Spleen (tissue), 11 donors: ENCODE measurements at regions not wholly inside any gene's neighbourhood (a gene's known extent, or its start where the extent isn't known, plus 50 kb on each side); places are given as distances from the start of the nearest gene placed in this dataset.

Experiments
- DNase-seq: peaks from one replicate; pipeline ENCODE4 v3.0.0-alpha.2; 2020
- H3K27ac ChIP-seq, 8 donors: fragments of 200-600 bp; sonication (generic) in 7 of 8; 1 replicate in 4 of 8; 2 replicates in 4 of 8; pipeline versions ENCODE4 v1.5.0 to v1.8.0; 2016 to 2021; ENCODE audit warnings: inconsistent platforms in 4 of 8, mild to moderate bottlenecking in 4 of 8, moderate library complexity in 1 of 8
- H3K27me3 ChIP-seq, 7 donors: fragments of 200-600 bp; sonication (generic) in 6 of 7; replicated peaks in 1 of 7; 1 replicate in 4 of 7; 2 replicates in 3 of 7; pipeline versions ENCODE4 v1.5.0 to v1.8.0; 2016 to 2021; ENCODE audit warnings: inconsistent platforms in 3 of 7, mild to moderate bottlenecking in 1 of 7
- H3K36me3 ChIP-seq, 6 donors: fragments of 200-600 bp; sonication (generic) in 5 of 6; 1 replicate in 4 of 6; 2 replicates in 2 of 6; pipeline versions ENCODE4 v1.5.0 to v1.8.0; 2016 to 2021; ENCODE audit warnings: inconsistent platforms in 2 of 6
- H3K4me1 ChIP-seq, 6 donors: fragments of 200-600 bp; sonication (generic) in 5 of 6; 1 replicate in 3 of 6; 2 replicates in 3 of 6; pipeline versions ENCODE4 v1.5.0 to v1.8.0; 2016 to 2021; ENCODE audit warnings: inconsistent platforms in 3 of 6
- H3K4me3 ChIP-seq, 8 donors: fragments of 200-600 bp; sonication (generic) in 7 of 8; 1 replicate in 4 of 8; 2 replicates in 4 of 8; pipeline versions ENCODE4 v1.5.0 to v1.8.0; 2016 to 2021; ENCODE audit warnings: inconsistent platforms in 4 of 8, mild to moderate bottlenecking in 4 of 8, moderate library complexity in 2 of 8
- H3K9me3 ChIP-seq, 8 donors: fragments of 200-600 bp; sonication (generic) in 7 of 8; 1 replicate in 4 of 8; 2 replicates in 4 of 8; pipeline versions ENCODE4 v1.5.0 to v1.8.0; 2016 to 2021; ENCODE audit warnings: inconsistent platforms in 4 of 8
- POLR2A ChIP-seq, 3 donors: fragments of 450-650 bp; IDR thresholded peaks; one replicate each; pipeline ENCODE4 v1.5.1; 2017; ENCODE audit warnings: antibody characterized with exemption in 3 of 3, mild to moderate bottlenecking in 1 of 3
- POLR2AphosphoS5 ChIP-seq, 3 donors: sonication (generic); formaldehyde crosslinking; IDR thresholded peaks; one replicate each; pipeline ENCODE4 v1.5.1; 2017; ENCODE audit warnings: antibody characterized with exemption in 3 of 3
- WGBS, 5 donors: extraction: QIAGEN DNeasy Blood & Tissue Kit in 3 of 5; methylation state at CpG; one replicate each; pipeline versions ENCODE4 v1.1.5 to v1.1.7; 2013 to 2018; 5-methylcytosine and 5-hydroxymethylcytosine counted together
- intact Hi-C: fragments of 100-400 bp; cut with DNase I; formaldehyde crosslinking; loops from one replicate; pipeline ENCODE4 v1.15.0; 2023; ENCODE audit warnings: low total_unique reads
- TF ChIP-seq, protein P1 (sequence below), 11 experiments: fragments of 200-600 bp in 7 of 11; fragments of 450-650 bp in 4 of 11; sonication (generic) in 4 of 11; IDR thresholded peaks in 8 of 11; conservative IDR thresholded peaks in 3 of 11; 1 replicate in 7 of 11; 2 replicates in 4 of 11; pipeline versions ENCODE4 v1.4.0 to v1.8.0; 2016 to 2021; ENCODE audit warnings: antibody characterized with exemption in 11 of 11, inconsistent platforms in 4 of 11, mild to moderate bottlenecking in 1 of 11
- donor health status: healthy with polysubstance abuse.
- donor health status: DM: no; HTN: no; CAD: no; lungs with moderate emphysema.
- donor health status: DM: no; HTN: no; CAD: no.
- donor health status: Bipolar disorder and iron deficiency.
- donor health status: healthy.
- donor health status: DM: no; HTN: no; CAD: no.
- donor health status: DM: yes; HTN: yes; CAD: no.

- intact Hi-C loops: no loop called here
- no peak overlapping the region for H3K27ac ChIP-seq
- H3K9me3 ChIP-seq: peaks cover 0 to 19% (median 7%) of the 10 kb centered on the region in 8 donors
- TF ChIP-seq POLR2AphosphoS5 (IDR thresholded peaks at IDR 0.05) (no peak), POLR2A (IDR thresholded peaks at IDR 0.05) (no peak)
- TF ChIP-seq, protein P1, sequence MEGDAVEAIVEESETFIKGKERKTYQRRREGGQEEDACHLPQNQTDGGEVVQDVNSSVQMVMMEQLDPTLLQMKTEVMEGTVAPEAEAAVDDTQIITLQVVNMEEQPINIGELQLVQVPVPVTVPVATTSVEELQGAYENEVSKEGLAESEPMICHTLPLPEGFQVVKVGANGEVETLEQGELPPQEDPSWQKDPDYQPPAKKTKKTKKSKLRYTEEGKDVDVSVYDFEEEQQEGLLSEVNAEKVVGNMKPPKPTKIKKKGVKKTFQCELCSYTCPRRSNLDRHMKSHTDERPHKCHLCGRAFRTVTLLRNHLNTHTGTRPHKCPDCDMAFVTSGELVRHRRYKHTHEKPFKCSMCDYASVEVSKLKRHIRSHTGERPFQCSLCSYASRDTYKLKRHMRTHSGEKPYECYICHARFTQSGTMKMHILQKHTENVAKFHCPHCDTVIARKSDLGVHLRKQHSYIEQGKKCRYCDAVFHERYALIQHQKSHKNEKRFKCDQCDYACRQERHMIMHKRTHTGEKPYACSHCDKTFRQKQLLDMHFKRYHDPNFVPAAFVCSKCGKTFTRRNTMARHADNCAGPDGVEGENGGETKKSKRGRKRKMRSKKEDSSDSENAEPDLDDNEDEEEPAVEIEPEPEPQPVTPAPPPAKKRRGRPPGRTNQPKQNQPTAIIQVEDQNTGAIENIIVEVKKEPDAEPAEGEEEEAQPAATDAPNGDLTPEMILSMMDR (IDR thresholded peaks at IDR 0.05 in 8 of 11, conservative IDR thresholded peaks at IDR 0.05 in 3 of 11): no peak
- WGBS, 5 donors: 62 to 81% (median 70%) methylated on average over 1 of the region's 1 CpG
- no peaks in the 10 kb centered on the region for H3K27me3 ChIP-seq
- H3K4me3 ChIP-seq: no peak overlapping the region
- H3K36me3 ChIP-seq: no peaks in the 10 kb centered on the region
- no peak for DNase-seq
- no peaks in the 10 kb centered on the region for H3K4me1 ChIP-seq
These were observed 1185.4 kb downstream of the DIAPH3 start for GRCh38 chr13:58978331-58978730.

DNA sequence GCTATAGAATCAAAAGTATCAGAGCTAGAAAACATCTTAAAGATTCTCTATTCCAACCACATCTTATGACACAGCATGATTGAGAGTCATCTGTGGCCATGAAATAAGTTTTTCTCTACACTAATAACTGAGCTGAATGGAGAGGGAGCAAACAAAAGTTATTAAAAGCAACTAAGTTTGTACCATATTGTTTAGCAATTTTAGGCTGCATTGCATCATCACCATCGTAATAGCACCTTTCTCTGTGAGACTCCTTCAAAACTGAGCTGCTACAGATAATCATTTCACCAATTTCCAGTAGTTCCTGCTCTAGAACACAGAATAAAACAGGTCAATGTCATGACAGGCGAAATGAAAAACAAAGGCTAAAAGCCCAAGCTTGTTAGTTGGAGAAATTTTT is 1183.9 kb downstream of the DIAPH3 start:
- WGBS, 5 donors: 53 to 81% (median 58%) methylated on average over 2 of the region's 2 CpGs

GRCh38 chr13:58985845-58986244 is 1177.9 kb downstream of the DIAPH3 start:
- TF ChIP-seq, protein P1 (IDR thresholded peaks at IDR 0.05 in 8 of 11, conservative IDR thresholded peaks at IDR 0.05 in 3 of 11): no peak
- no peak for TF ChIP-seq POLR2AphosphoS5 (IDR thresholded peaks at IDR 0.05)
- no peak for TF ChIP-seq POLR2A (IDR thresholded peaks at IDR 0.05)
- Histone ChIP-seq H3K36me3 (no peaks in the 10 kb centered on the region), H3K27me3 (no peaks in the 10 kb centered on the region), H3K4me3 (no peak overlapping the region), H3K9me3 (peaks cover 0 to 26% (median 14%) of the 10 kb centered on the region in 8 donors), H3K4me1 (no peaks in the 10 kb centered on the region), H3K27ac (no peak overlapping the region)
- no peak for DNase-seq
- intact Hi-C loops: no loop called here
- 86 to 97% (median 92%) methylated on average over 3 of the region's 3 CpGs for WGBS, 5 donors

More for the DNA sequence above, 1183.9 kb downstream of the DIAPH3 start:
- TF ChIP-seq POLR2AphosphoS5 (IDR thresholded peaks at IDR 0.05): no peak
- TF ChIP-seq POLR2A (IDR thresholded peaks at IDR 0.05): no peak
- TF ChIP-seq, protein P1 (IDR thresholded peaks at IDR 0.05 in 8 of 11, conservative IDR thresholded peaks at IDR 0.05 in 3 of 11): no peak
- Histone ChIP-seq H3K27me3 (no peaks in the 10 kb centered on the region), H3K36me3 (no peaks in the 10 kb centered on the region), H3K9me3 (peaks cover 0 to 25% (median 14%) of the 10 kb centered on the region in 8 donors), H3K4me3 (no peak overlapping the region), H3K4me1 (no peaks in the 10 kb centered on the region), H3K27ac (no peak overlapping the region)
- no peak for DNase-seq
- intact Hi-C loops: no loop called here

GRCh38 chr13:58989556-58989955 is 1174.2 kb downstream of the DIAPH3 start:
- H3K4me1 ChIP-seq: no peaks in the 10 kb centered on the region
- H3K27me3 ChIP-seq: no peaks in the 10 kb centered on the region
- no peak for DNase-seq
- 76 to 89% (median 85%) methylated on average over 1 of the region's 1 CpG for WGBS, 5 donors
- no peak overlapping the region for H3K4me3 ChIP-seq
- intact Hi-C loops: no loop called here
- TF ChIP-seq POLR2A (IDR thresholded peaks at IDR 0.05) (no peak), POLR2AphosphoS5 (IDR thresholded peaks at IDR 0.05) (no peak)
- TF ChIP-seq, protein P1 (IDR thresholded peaks at IDR 0.05 in 8 of 11, conservative IDR thresholded peaks at IDR 0.05 in 3 of 11): no peak
- H3K27ac ChIP-seq: no peak overlapping the region
- H3K9me3 ChIP-seq: peaks cover 0 to 6% (median 0%) of the 10 kb centered on the region in 8 donors
- H3K36me3 ChIP-seq: no peaks in the 10 kb centered on the region
